Transverse colon (tissue), 4 donors: ENCODE measurements at regions not wholly inside any gene's neighbourhood (a gene's known extent, or its start where the extent isn't known, plus 50 kb on each side); places are given as distances from the start of the nearest gene placed in this dataset.

Experiments used
- EP300 ChIP-seq: sonication (generic); formaldehyde crosslinking; IDR thresholded peaks from one replicate; pipeline ENCODE4 v1.6.1; 2017; ENCODE audit warnings: antibody characterized with exemption, low read depth
- POLR2AphosphoS5 ChIP-seq, 3 donors: sonication (generic); formaldehyde crosslinking; IDR thresholded peaks; one replicate each; pipeline ENCODE4 v1.6.1; 2016; ENCODE audit warnings: antibody characterized with exemption in 3 of 3
- TF ChIP-seq, protein P1 (sequence below), 5 experiments: fragments of 200-600 bp in 3 of 5; fragments of 450-650 bp in 2 of 5; sonication (generic) in 3 of 5; IDR thresholded peaks; 1 replicate in 2 of 5; 2 replicates in 3 of 5; pipeline ENCODE4 v1.5.1; 2016 to 2017; ENCODE audit warnings: antibody characterized with exemption in 5 of 5, inconsistent platforms in 3 of 5, mild to moderate bottlenecking in 2 of 5, moderate library complexity in 1 of 5

DNA sequence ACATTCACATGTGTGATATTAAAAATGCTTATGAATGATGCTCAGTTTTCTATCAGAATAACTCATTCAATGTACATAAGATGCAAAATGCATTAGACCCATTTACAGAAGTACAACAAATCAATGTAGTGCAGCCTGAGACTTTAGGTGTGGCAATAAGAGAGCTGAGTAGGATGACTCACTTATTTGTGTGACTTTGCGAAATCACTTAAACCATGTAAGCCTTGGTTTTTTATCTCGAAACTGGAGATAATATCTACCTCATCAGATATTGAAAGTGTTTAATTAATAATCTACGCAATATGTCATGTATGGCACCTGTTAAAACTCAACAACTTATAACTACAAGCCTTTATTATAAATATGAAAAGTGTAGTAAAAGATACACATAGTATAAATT lies 105.7 kb upstream of the LUZP2 start:
- TF ChIP-seq, protein P1, sequence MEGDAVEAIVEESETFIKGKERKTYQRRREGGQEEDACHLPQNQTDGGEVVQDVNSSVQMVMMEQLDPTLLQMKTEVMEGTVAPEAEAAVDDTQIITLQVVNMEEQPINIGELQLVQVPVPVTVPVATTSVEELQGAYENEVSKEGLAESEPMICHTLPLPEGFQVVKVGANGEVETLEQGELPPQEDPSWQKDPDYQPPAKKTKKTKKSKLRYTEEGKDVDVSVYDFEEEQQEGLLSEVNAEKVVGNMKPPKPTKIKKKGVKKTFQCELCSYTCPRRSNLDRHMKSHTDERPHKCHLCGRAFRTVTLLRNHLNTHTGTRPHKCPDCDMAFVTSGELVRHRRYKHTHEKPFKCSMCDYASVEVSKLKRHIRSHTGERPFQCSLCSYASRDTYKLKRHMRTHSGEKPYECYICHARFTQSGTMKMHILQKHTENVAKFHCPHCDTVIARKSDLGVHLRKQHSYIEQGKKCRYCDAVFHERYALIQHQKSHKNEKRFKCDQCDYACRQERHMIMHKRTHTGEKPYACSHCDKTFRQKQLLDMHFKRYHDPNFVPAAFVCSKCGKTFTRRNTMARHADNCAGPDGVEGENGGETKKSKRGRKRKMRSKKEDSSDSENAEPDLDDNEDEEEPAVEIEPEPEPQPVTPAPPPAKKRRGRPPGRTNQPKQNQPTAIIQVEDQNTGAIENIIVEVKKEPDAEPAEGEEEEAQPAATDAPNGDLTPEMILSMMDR (IDR thresholded peaks at IDR 0.05) = no peak
- TF ChIP-seq POLR2AphosphoS5 (IDR thresholded peaks at IDR 0.05) = no peak
- TF ChIP-seq EP300 = no peak
